DMS79 (cell line): ENCODE measurements at regions not wholly inside any gene's neighbourhood (a gene's known extent, or its start where the extent isn't known, plus 50 kb on each side); places are given as distances from the start of the nearest gene placed in this dataset.
"Not testable (repeated sequence)": the region's sequence is repeated elsewhere in the genome, so short reads cannot be mapped to it uniquely, and the experiment has no call there.

Source experiments
- DNase-seq: peaks from one replicate; lab custom pipeline; 2025; lab: John Stamatoyannopoulos, UW

DNA sequence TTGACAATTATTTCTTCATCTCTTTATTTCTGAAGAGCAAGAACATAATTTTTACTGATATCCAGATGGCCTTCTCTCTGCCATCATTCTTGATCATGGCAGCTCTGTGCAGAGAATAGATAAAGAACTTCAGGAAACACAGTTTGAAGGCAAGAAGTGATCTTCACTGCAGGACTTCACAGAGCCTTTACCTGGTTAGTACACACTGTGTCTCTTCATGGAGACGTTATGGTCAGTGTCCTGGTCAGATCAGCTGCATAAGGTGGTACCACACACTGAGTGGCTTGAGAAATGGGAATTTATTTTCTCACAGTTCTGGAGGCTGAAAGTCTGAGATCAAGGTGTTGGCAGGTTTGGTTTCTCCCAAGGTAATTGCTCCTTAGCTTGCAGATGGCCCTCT is 129.5 kb downstream of the UTP18 start:
- no peak for DNase-seq

DNA sequence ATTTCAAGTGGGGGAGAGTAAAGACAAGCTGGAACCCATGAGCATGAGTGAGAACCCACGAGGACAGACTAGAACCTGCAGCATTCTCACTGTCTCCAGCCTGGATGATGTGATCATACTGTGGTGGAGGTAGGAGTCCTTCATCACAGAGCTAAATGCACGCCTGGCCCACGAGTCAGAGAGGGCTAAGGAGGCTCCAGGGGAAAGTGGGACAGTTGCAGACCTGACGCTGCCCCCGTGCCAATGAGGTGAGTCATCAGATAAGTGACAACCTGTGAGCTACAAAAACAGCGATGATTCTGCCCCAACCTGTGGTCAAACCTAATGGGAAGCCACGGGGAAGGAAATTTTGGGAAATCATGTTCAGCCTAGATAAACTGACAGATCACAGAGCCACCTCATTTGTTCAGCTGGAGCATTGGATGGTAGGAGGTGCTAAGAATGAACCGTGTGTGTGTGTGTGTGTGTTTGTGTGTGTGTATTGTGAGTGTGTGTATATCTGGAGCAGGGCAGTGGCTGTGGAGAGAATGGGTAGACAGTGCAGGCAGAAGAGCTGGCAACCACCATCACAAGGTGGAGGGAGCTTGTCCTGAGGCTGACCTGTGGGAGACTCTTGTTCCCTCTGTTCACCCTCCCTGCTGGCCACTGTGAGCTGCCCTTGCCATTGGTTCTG is 131.8 kb downstream of the UTP18 start:
- DNase-seq, result no peak

- DNase-seq, result no peak
Observed at GRCh38 chr17:51395621-51396020, 135.3 kb downstream of the UTP18 start.

DNA sequence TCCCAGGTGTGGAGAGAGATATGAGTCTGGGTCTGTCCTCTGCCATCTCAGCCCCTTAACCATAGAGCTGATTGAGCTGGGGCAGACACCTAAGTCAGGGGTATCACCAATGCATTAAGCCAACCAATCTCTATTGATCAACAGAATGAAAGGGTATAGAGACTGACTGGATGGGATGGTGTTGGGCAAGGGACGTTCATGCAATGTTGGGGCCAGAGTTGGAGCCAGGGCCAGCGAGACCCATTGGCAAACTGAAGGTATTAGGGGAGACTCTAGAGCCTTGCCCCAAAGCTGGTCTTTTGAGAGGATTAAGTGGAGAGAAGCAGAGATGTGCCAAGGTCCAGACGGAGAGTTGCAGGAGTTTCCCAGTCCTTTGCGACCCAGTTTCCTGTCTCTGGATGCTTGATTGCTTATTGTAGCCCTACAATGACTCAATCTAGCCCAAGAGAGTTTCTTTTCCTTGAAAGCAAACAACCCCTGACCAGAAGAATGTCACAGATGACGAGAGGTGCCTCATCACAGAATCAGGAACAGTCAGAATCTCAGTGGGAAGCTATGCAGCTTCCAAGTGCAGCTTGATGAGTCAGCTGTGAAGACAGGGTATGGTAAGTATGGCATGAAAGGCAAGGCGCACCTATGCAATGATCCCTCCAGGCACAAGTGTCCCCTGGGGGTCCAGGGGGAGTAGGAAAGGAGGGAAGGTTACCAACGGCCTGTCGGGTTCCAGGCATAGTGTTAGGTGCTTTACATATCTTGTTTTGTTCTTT is 137.2 kb downstream of the UTP18 start:
- no peak for DNase-seq

DNA sequence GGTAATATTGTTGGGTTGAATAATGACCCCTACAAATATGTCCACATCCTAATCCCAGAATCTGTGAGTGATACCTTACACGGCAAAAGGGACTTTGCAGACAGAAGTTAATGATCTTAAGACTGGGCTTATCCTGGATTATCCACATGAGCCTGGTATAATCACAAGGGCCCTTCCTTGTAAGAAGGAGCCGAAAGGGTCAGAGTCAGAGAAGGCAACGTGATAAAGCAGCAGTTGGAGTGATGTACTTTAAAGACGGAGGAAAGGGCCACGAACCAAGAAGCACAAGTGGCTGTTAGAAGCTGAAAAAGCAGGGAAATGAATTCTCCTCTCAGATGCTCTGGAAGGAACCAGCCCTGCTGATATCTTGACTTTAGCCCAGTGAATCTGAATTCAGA is 137.8 kb downstream of the UTP18 start:
- DNase-seq, result no peak

- no peak for DNase-seq
Observed at GRCh38 chr17:51398687-51399086, 138.3 kb downstream of the UTP18 start.

- DNase-seq, result no peak
Observed at GRCh38 chr17:51401279-51401678, 140.9 kb downstream of the UTP18 start.

- no peak for DNase-seq
Observed at GRCh38 chr17:51402899-51403298, 142.6 kb downstream of the UTP18 start.

- DNase-seq, result no peak
Observed at GRCh38 chr17:51407576-51407975, 147.2 kb downstream of the UTP18 start.

DNA sequence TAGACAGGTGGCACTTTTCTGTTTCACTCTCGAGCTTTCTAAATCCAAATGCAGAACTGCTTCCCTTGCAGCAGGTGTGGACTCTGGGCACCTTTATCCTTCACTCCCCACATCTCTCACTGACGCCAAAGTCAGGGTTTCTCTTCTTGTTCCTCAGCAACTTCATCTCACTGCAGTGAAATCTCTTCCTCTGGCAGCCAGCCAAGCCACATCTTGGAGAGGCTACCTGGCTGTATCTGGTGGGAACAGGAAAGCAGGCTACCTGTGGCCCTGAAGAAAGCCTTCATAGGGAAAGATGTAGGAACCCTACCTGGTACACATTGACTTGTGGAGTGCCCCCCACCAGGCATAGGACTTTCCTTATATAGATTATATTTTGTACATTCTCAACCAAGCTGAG is 159.1 kb downstream of the UTP18 start:
- no peak for DNase-seq

GRCh38 chr17:51421525-51421924 is 161.2 kb downstream of the UTP18 start:
- DNase-seq, result no peak

- DNase-seq, result no peak
Observed at GRCh38 chr17:51422634-51423033, 162.3 kb downstream of the UTP18 start.

DNA sequence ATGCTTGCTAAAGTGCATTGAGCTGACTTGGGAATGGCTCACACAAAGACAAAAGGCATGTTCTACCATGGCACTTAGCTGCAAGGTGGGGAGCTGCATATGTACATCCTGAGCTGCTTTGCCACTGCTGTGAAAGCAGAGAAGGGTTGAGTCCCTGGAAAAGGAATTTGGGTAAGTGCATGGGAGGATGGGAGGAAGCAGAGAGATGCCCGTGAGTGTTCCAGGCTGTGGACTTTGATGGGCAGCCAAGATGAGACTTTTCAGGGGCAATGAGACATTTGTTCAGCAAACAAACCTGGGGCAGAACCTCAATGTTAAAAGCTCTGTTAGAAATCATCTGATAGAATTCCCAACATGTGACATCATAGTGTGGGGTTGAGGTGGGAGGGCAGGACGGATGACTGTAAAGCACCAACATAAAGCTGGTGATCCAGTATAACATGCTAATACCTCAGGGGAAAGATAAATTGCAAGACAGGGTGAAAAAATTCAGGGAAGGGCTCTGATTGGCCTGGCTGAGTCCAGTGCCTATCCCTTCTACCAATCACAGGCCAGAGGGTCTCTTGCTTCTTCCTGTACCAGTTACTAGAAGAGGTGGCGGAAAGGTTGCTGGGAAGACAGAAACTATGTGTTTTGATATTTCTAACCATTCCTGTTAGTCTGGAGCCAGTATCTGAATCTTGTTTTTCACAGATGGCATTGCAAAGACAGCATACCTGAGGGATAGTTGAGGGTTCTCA is 163.2 kb downstream of the UTP18 start:
- no peak for DNase-seq

DNA sequence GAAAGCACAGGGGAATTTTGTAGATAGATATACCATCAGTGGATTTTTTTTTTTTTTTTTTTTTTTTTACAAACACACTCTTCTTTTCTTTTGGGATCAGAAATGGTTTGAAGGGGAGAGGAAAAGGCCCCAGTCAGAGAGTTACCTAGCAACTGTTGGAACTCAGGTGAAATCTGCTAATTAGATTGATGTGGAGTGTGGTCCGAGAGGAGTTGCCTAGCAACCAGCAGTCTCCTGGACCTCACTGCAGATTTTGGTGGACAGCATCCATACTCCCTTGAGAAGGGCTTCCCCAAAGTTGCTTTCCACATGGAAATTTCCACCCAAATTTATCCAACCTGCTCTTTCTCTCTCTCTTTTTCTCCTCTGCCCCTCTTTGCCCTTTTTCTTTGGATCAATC is 165.4 kb downstream of the UTP18 start:
- no peak for DNase-seq

- DNase-seq, result no peak
Observed at GRCh38 chr17:51427323-51427811, 167.0 kb downstream of the UTP18 start.

GRCh38 chr17:51427856-51428255 is 167.5 kb downstream of the UTP18 start:
- no peak for DNase-seq

DNA sequence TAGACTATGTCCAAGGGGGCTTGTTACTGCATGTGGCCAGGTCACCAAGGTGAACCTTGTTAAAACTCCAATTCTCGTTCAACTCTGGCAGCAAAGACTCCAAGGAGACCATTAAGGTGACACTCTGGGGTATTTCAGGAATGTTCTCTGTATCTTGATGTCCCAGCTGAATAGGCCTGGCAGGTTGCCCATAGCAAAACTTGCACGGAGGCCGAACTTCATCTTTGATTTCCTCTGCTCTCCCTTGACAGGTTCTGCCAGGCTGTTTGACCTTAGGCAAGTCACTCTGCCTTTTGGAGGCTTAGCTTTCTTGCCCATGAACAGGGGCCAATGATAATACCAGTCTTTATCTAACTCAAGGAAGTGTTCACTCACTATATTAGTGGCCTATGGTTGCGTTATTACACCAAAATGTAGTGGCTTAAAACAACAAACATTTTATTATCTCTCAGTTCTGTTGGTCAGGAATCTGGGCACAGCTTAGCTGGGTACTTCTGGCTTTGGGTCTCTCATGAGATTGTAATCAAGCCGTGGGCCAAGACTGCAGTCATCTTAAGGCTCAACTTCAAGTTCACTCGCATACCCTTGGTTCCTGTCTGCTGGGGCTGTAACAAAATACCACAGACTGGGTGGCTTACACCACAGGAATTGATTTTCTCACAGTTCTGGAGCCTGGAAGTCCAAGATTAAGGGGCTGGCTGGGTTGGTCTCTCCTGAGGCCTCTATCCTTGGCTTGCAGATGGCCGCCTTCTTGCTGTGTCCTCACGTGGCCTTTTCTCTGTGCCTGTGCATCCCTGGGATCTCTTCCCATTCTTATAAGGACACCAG is 168.5 kb downstream of the UTP18 start:
- no peak for DNase-seq

DNA sequence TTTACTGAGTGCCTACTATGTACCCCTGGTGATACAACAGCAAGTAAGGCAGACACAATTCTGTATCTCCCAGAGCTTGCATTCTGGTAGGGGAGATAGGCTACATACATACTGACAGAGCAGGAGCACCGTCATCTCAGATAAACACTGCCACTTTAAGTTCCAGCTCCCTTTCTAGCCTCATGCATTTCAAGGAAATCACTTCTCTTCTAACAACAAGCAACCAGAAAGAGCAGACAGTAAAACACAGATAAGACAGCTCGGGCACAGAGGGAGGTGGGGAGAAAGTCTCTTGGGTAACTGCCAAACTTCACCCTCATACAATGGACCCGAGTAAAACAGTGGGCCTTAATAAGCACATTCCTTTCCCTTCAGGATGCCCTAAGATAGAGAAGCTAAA is 169.6 kb downstream of the UTP18 start:
- DNase-seq, result not testable (repeated sequence)

GRCh38 chr17:51430591-51430990 is 170.2 kb downstream of the UTP18 start:
- no peak for DNase-seq

DNA sequence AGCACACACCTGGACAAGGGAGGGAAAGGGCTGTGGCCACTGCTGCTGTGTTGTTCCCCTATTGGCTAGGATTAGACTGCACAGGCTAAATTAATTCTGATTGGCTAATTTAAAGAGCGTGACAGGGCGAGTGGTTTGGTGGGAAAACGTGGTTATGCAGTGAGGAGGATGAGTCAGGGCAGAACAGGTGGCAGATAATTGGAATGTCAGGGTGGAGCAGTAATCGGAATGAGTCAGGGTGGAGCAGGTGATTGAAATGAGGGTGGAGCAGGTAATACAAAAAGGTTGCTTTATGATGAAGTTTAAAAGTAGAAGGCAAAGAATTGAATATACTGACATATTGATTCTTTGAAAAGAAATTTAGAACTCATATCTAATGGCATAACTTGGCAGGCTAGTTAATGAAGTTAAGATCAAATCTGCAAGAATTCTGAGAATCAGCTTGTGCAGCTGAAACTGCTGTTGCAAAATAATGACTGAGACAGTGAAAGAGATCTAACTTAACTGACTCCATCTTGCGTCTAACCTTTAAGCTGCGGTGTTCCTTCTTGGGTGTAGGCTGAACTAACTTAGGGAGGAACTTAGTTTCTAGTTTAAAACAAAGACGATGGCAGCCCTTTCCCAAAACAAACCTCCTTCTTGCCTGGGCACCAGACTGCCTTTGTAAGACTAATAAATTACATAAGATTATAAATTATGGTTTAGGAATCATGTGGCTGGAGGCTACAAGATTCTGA is 174.3 kb downstream of the UTP18 start:
- DNase-seq, result no peak

DNA sequence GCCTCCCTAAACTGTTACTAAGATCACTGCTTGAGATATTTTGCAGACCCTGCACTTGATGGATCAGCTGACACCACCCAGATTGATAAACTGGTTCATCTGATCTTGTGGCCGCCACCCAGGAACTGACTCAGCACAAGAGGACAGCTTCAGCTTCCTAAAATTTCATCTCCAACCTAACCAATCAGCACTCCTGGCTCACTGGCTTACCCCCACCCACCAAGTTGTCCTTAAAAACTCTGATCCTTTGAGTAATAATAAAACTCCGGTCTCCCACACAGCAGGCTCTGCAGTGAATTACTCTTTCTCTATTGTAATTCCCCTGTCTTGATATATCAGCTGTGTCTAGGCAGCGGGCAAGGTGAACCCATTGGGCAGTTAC is 174.8 kb downstream of the UTP18 start:
- DNase-seq, result no peak
